ENCODE measurements at regions not wholly inside any gene's neighbourhood (a gene's known extent, or its start where the extent isn't known, plus 50 kb on each side); places are given as distances from the start of the nearest gene placed in this dataset.

DNA sequence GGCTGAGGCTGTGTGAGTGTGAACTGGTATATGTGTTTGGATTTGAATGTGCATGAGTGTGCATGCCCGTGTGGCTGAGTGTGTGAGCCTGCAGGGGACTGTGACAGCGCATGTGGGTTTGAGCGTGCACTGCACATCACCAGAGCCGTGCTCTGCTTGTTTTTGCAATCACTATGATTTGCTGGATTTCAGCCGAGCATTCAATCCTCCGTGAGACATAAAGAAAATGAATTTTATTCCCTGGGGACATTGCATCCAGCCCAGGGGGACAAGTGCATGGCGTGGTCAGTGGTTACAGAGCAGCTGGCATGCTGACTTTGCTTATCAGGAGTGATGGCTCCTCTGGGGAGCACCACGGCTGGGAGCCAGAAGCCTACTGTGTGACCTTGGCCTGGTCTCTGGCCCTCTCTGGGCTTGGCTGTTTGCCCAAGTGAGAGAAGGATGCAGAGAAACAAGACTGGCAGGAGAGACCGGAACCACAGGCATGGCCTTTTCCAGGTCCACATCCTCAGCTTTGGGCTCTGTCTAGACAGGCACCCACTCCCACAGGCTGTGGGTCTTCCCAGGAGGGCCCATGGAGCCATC lies 160.2 kb upstream of the UNC5B start:
- H3K9me3 Mint-ChIP-seq (ENCODE audit: unreplicated experiment), result peaks cover 12% of the 10 kb centered on the region
- no peaks in the 10 kb centered on the region for H3K9me3 ChIP-seq
- ChIA-PET CTCF (no interaction called here), POLR2A (no interaction called here)
- H3K4me1 ChIP-seq, result no peaks in the 10 kb centered on the region
- no peak overlapping the region for H3K4me3 ChIP-seq (ENCODE audit: low read depth, low read length)
- TF ChIP-seq, protein P1, sequence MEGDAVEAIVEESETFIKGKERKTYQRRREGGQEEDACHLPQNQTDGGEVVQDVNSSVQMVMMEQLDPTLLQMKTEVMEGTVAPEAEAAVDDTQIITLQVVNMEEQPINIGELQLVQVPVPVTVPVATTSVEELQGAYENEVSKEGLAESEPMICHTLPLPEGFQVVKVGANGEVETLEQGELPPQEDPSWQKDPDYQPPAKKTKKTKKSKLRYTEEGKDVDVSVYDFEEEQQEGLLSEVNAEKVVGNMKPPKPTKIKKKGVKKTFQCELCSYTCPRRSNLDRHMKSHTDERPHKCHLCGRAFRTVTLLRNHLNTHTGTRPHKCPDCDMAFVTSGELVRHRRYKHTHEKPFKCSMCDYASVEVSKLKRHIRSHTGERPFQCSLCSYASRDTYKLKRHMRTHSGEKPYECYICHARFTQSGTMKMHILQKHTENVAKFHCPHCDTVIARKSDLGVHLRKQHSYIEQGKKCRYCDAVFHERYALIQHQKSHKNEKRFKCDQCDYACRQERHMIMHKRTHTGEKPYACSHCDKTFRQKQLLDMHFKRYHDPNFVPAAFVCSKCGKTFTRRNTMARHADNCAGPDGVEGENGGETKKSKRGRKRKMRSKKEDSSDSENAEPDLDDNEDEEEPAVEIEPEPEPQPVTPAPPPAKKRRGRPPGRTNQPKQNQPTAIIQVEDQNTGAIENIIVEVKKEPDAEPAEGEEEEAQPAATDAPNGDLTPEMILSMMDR (IDR thresholded peaks at IDR 0.05; ENCODE audit: insufficient read depth in 1 of 2, low read depth in 1 of 2, low read length in 1 of 2, severe bottlenecking in 1 of 2, unreplicated experiment in 1 of 2), result no peak
- BruUV-seq (replicated peaks), result no TSS peak
- H3K27me3 Mint-ChIP-seq (ENCODE audit: insufficient read depth, unreplicated experiment), result peaks cover 39% of the 10 kb centered on the region
- no peaks in the 10 kb centered on the region for H3K36me3 Mint-ChIP-seq (ENCODE audit: insufficient read depth, unreplicated experiment)
- H3K4me1 Mint-ChIP-seq (ENCODE audit: low read depth, unreplicated experiment), result no peaks in the 10 kb centered on the region
- no peaks in the 10 kb centered on the region for H3K36me3 ChIP-seq (ENCODE audit: control insufficient read depth, insufficient read depth, low read length)
- no peak overlapping the region for H3K27ac Mint-ChIP-seq (ENCODE audit: unreplicated experiment)
- H3K27me3 ChIP-seq (replicated peaks; ENCODE audit: control insufficient read depth, insufficient read depth, low read length), result peaks cover 2% of the 10 kb centered on the region
- no peak for DNase-seq
- H3K4me3 Mint-ChIP-seq (ENCODE audit: unreplicated experiment), result no peak overlapping the region
- intact Hi-C loops (cut with micrococcal nuclease; ENCODE audit: unreplicated experiment), result no loop called here

DNA sequence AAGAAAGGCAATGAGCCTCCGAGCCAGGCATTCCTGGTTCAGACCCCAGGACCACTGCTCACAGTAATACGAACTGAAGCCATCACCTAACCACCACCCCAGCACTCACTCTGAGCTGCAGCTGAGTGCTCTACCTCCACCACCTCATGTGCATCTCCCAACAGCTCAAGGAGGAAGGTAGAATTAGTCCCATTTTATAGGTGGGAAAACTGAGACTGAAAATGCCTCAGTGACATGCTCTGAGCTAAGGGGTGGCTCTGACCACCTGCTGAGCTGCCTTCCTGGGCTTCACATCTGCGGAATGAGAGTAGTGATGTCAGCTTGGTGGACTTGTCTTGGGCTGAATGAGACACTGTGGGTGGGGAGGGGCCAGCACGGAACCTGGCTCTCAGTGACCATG lies 159.7 kb upstream of the UNC5B start:
- no peak overlapping the region for H3K4me3 ChIP-seq (ENCODE audit: low read depth, low read length)
- Mint-ChIP-seq H3K27ac (ENCODE audit: unreplicated experiment) (no peak overlapping the region), H3K36me3 (ENCODE audit: insufficient read depth, unreplicated experiment) (no peaks in the 10 kb centered on the region), H3K27me3 (ENCODE audit: insufficient read depth, unreplicated experiment) (peaks cover 39% of the 10 kb centered on the region), H3K9me3 (ENCODE audit: unreplicated experiment) (peaks cover 12% of the 10 kb centered on the region), H3K4me3 (ENCODE audit: unreplicated experiment) (no peak overlapping the region), H3K4me1 (ENCODE audit: low read depth, unreplicated experiment) (no peaks in the 10 kb centered on the region)
- no TSS peak for BruUV-seq (replicated peaks)
- DNase-seq, result no peak
- H3K27me3 ChIP-seq (replicated peaks; ENCODE audit: control insufficient read depth, insufficient read depth, low read length), result peaks cover 2% of the 10 kb centered on the region
- TF ChIP-seq, protein P1 (IDR thresholded peaks at IDR 0.05; ENCODE audit: insufficient read depth in 1 of 2, low read depth in 1 of 2, low read length in 1 of 2, severe bottlenecking in 1 of 2, unreplicated experiment in 1 of 2), result no peak
- no peaks in the 10 kb centered on the region for H3K36me3 ChIP-seq (ENCODE audit: control insufficient read depth, insufficient read depth, low read length)
- POLR2A ChIA-PET, result no interaction called here
- CTCF ChIA-PET, result no interaction called here
- no peaks in the 10 kb centered on the region for H3K9me3 ChIP-seq
- intact Hi-C loops (cut with micrococcal nuclease; ENCODE audit: unreplicated experiment), result no loop called here
- no peaks in the 10 kb centered on the region for H3K4me1 ChIP-seq

DNA sequence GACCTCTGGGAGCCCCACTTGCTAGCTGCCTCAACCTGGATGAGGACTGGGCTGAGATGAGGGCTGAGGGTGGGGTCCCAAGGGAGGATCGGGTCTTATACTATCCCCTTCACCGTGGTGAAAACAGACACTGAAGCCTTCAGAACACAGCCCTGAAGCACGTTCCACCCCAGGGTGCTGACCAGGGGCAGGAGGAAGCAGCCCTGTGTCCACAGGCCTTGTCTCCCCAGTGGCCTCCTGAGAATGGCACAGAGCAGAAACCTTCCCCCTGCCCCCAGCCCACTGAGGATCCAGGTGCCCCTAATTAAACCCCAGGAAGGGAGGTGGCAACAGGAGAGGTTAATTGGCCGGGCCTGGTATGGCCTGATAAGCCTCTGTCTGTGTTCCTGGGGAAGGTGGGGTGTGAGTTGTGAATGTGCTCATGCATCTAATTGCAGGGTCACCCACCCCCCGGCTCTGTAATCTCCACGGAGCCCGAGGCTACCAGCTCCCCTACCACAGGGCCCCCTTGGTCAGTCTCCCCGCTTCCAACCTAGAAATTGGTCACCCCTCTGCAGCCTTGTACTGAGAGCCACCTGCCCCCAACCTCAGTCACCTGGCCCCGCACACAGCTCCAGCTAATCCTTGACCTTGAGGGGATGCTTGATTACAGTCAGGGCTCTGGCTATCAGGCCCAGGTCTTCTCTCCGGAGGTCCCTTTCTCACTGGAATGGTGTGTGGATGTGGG lies 159.0 kb upstream of the UNC5B start:
- H3K4me3 ChIP-seq (ENCODE audit: low read depth, low read length), result no peak overlapping the region
- intact Hi-C loops (cut with micrococcal nuclease; ENCODE audit: unreplicated experiment), result no loop called here
- no peaks in the 10 kb centered on the region for H3K36me3 ChIP-seq (ENCODE audit: control insufficient read depth, insufficient read depth, low read length)
- no peaks in the 10 kb centered on the region for H3K4me1 ChIP-seq
- Mint-ChIP-seq H3K4me1 (ENCODE audit: low read depth, unreplicated experiment) (no peaks in the 10 kb centered on the region), H3K9me3 (ENCODE audit: unreplicated experiment) (peaks cover 12% of the 10 kb centered on the region), H3K27me3 (ENCODE audit: insufficient read depth, unreplicated experiment) (peaks cover 41% of the 10 kb centered on the region), H3K27ac (ENCODE audit: unreplicated experiment) (no peak overlapping the region), H3K4me3 (ENCODE audit: unreplicated experiment) (no peak overlapping the region), H3K36me3 (ENCODE audit: insufficient read depth, unreplicated experiment) (no peaks in the 10 kb centered on the region)
- DNase-seq, result no peak
- ChIA-PET CTCF (interaction anchor here (0.6 kb wide), 1 partner anchor 53 kb away, joined by 3 read pairs; no protein-coding TSS in a partner anchor), POLR2A (no interaction called here)
- BruUV-seq (replicated peaks), result no TSS peak
- TF ChIP-seq, protein P1 (IDR thresholded peaks at IDR 0.05; ENCODE audit: insufficient read depth in 1 of 2, low read depth in 1 of 2, low read length in 1 of 2, severe bottlenecking in 1 of 2, unreplicated experiment in 1 of 2), result no peak
- no peaks in the 10 kb centered on the region for H3K9me3 ChIP-seq
- H3K27me3 ChIP-seq (replicated peaks; ENCODE audit: control insufficient read depth, insufficient read depth, low read length), result peaks cover 2% of the 10 kb centered on the region

All from Caco-2 (cell line).